Common myeloid progenitor, CD34-positive (primary cell): ENCODE measurements at regions not wholly inside any gene's neighbourhood (a gene's known extent, or its start where the extent isn't known, plus 50 kb on each side); places are given as distances from the start of the nearest gene placed in this dataset.

Experiments
- CTCF ChIA-PET: fragments of 350-600 bp; sonication (Branson Sonifier 250); formaldehyde crosslinking; loops from one replicate; lab custom pipeline; 2021; ENCODE audit warnings: antibody characterized with exemption; lab: Charles Lee
- POLR2A ChIA-PET: fragments of 350-600 bp; sonication (Branson Sonifier 250); formaldehyde crosslinking; loops from one replicate; lab custom pipeline; 2021; ENCODE audit warnings: antibody characterized with exemption; lab: Charles Lee
- DNase-seq, 3 donors: peaks; one replicate each; pipeline versions ENCODE4 v3.0.0 to v3.0.0-alpha.2; 2013
- H3K27ac ChIP-seq, 2 experiments: 1 replicate in 1 of 2; 2 replicates in 1 of 2; pipeline ENCODE4 v1.7.0; 2013; ENCODE audit warnings: inconsistent platforms in 2 of 2, low read length in 2 of 2, mild to moderate bottlenecking in 2 of 2, low read depth in 1 of 2, moderate library complexity in 1 of 2; ENCODE audit not compliant: severe bottlenecking in 2 of 2, insufficient read depth in 1 of 2, poor library complexity in 1 of 2
- H3K27me3 ChIP-seq, 5 experiments: replicated peaks in 2 of 5; 1 replicate in 3 of 5; 2 replicates in 2 of 5; pipeline versions ENCODE4 v1.6.1 to v1.7.0; 2013; ENCODE audit warnings: low read length in 4 of 5, mild to moderate bottlenecking in 2 of 5, moderate library complexity in 2 of 5, inconsistent platforms in 1 of 5; ENCODE audit not compliant: insufficient read depth in 5 of 5, control insufficient read depth in 4 of 5
- H3K36me3 ChIP-seq, 4 experiments: 1 replicate in 2 of 4; 2 replicates in 2 of 4; pipeline versions ENCODE4 v1.6.1 to v1.7.0; 2013; ENCODE audit warnings: low read length in 3 of 4, control low read depth in 1 of 4, mild to moderate bottlenecking in 1 of 4; ENCODE audit not compliant: control insufficient read depth in 4 of 4, insufficient read depth in 4 of 4
- H3K4me1 ChIP-seq, 4 experiments: 1 replicate in 3 of 4; 2 replicates in 1 of 4; pipeline versions ENCODE4 v1.6.1 to v1.7.1; 2013; ENCODE audit warnings: low read length in 3 of 4, mild to moderate bottlenecking in 3 of 4, control low read depth in 1 of 4, inconsistent platforms in 1 of 4, moderate library complexity in 1 of 4; ENCODE audit not compliant: control insufficient read depth in 4 of 4, insufficient read depth in 4 of 4; ENCODE audit errors: control extremely low read depth in 1 of 4
- H3K4me3 ChIP-seq, 7 experiments: 1 replicate in 4 of 7; 2 replicates in 3 of 7; pipeline versions ENCODE4 v1.5.1 to v1.7.0; 2013; ENCODE audit warnings: mild to moderate bottlenecking in 7 of 7, low read length in 6 of 7, moderate library complexity in 6 of 7, inconsistent platforms in 2 of 7, low read depth in 2 of 7, control low read depth in 1 of 7; ENCODE audit not compliant: insufficient read depth in 4 of 7, control insufficient read depth in 1 of 7; ENCODE audit errors: extremely low read depth in 1 of 7
- H3K9me3 ChIP-seq, 5 experiments: 1 replicate in 4 of 5; 2 replicates in 1 of 5; pipeline versions ENCODE4 v1.6.1 to v1.7.1; 2013; ENCODE audit warnings: low read length in 4 of 5, mild to moderate bottlenecking in 2 of 5, inconsistent platforms in 1 of 5, low read depth in 1 of 5, moderate library complexity in 1 of 5; ENCODE audit not compliant: control insufficient read depth in 4 of 5, insufficient read depth in 2 of 5; ENCODE audit errors: control extremely low read depth in 1 of 5
- WGBS: methylation state at CpG from one replicate; pipeline ENCODE4 v1.1.5; 2013; ENCODE audit not compliant: insufficient coverage; 5-methylcytosine and 5-hydroxymethylcytosine counted together

DNA sequence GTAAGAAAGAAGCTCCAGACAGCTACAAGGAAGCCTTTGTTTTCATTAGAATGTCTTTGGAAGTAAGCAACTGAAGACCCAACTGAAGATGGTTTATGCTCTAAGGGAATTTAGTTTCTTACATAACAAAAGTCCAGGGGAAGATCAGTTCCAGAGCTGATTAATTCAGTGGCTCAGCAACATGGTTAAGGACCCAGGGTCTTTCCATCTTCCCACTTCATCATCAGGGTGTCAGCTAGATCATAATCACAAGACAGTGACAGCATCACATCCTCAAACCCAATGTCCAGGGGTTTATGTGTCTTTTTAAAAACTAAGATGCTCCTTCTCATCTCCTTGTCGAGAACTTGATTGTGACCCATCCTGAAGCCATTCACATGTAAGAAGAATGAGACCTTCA lies 119.7 kb upstream of the PRDM1 start:
- no peaks in the 10 kb centered on the region for H3K4me1 ChIP-seq
- 100% methylated on average over 1 of the region's 1 CpG for WGBS
- DNase-seq, result no peak
- CTCF ChIA-PET, result no interaction called here
- no peak overlapping the region for H3K27ac ChIP-seq
- no peak overlapping the region for H3K4me3 ChIP-seq
- POLR2A ChIA-PET, result no interaction called here
- peaks cover 0 to 2% (median 0%) of the 10 kb centered on the region in 5 experiments for H3K27me3 ChIP-seq
- H3K9me3 ChIP-seq, result peaks cover 0 to 10% (median 0%) of the 10 kb centered on the region in 5 experiments
- no peaks in the 10 kb centered on the region for H3K36me3 ChIP-seq

DNA sequence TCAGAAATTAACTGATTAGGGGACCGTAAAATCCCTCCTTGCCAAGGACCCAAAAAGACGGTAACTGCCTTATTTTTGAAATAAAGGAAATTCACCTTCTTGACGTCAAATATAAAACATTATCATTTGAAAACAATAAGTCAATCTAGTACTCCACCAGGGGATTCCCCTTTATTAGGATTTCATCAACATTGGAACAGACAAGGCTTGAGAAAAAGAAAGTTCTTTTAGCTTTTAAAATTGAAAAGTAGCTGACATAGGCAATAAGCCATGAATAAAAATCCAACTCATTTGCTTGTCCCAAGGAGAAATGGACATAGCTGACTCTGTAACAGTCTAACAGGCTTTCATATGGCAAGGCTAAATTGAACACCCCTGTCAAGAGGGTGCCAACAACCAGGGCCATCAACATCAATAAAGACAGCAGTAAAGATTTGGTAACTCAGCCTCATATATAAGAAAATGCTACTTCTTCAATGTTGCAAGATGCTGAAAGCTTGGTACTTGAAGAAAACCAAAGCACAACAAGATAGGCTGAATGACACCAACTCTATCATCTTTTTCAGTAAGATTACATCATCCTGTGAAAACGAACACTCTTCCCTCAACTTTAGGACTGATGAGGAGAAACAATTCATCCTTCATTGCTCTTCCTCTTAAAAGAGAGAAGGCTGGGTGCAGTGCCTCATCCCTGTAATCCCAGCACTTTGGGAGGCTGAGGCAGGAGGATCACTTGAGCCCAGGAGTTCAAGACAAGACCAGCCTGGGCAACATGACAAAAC lies 121.0 kb upstream of the PRDM1 start:
- Histone ChIP-seq H3K9me3 (peaks cover 0 to 8% (median 0%) of the 10 kb centered on the region in 5 experiments), H3K27me3 (peaks cover 0 to 2% (median 0%) of the 10 kb centered on the region in 5 experiments), H3K4me1 (no peaks in the 10 kb centered on the region), H3K36me3 (no peaks in the 10 kb centered on the region), H3K4me3 (no peak overlapping the region), H3K27ac (no peak overlapping the region)
- ChIA-PET CTCF (interaction anchor here (0.6 kb wide), 1 partner anchor 14 kb away, joined by 6 read pairs; no protein-coding TSS in a partner anchor), POLR2A (no interaction called here)
- no peak for DNase-seq
- 100% methylated on average over 2 of the region's 4 CpGs for WGBS

- H3K36me3 ChIP-seq, result no peaks in the 10 kb centered on the region
- ChIA-PET POLR2A (no interaction called here), CTCF (no interaction called here)
- no peak overlapping the region for H3K4me3 ChIP-seq
- 100% methylated on average over 1 of the region's 4 CpGs for WGBS
- no peaks in the 10 kb centered on the region for H3K27me3 ChIP-seq
- no peaks in the 10 kb centered on the region for H3K9me3 ChIP-seq
- peaks cover 0 to 20% (median 1%) of the 10 kb centered on the region in 4 experiments for H3K4me1 ChIP-seq
- DNase-seq, result no peak
- no peak overlapping the region for H3K27ac ChIP-seq
Observed at GRCh38 chr6:105954148-105954547, 132.0 kb upstream of the PRDM1 start.

- Histone ChIP-seq H3K27me3 (no peaks in the 10 kb centered on the region), H3K4me3 (no peak overlapping the region), H3K36me3 (no peaks in the 10 kb centered on the region), H3K9me3 (no peaks in the 10 kb centered on the region), H3K27ac (no peak overlapping the region), H3K4me1 (peaks cover 0 to 20% (median 1%) of the 10 kb centered on the region in 4 experiments)
- DNase-seq, result peak in 2 of 3 donors; percentile 29 to 51
- CTCF ChIA-PET, result interaction anchor here (0.9 kb wide), 1 partner anchor 10 kb away, joined by 3 read pairs; no protein-coding TSS in a partner anchor
- 67% methylated on average over 1 of the region's 7 CpGs for WGBS
- POLR2A ChIA-PET, result interaction anchor here (0.5 kb wide), 1 partner anchor 60 kb away, joined by 3 read pairs; no protein-coding TSS in a partner anchor
Observed at GRCh38 chr6:105952772-105953690, 133.1 kb upstream of the PRDM1 start.

GRCh38 chr6:105952326-105952725 lies 133.8 kb upstream of the PRDM1 start:
- Histone ChIP-seq H3K27ac (no peak overlapping the region), H3K36me3 (no peaks in the 10 kb centered on the region), H3K4me1 (peaks cover 0 to 20% (median 1%) of the 10 kb centered on the region in 4 experiments), H3K4me3 (no peak overlapping the region), H3K9me3 (no peaks in the 10 kb centered on the region), H3K27me3 (no peaks in the 10 kb centered on the region)
- DNase-seq, result no peak
- ChIA-PET CTCF (interaction anchor here (0.9 kb wide), 1 partner anchor 9 kb away, joined by 3 read pairs; no protein-coding TSS in a partner anchor), POLR2A (interaction anchor here (0.7 kb wide), 1 partner anchor 412 kb away, joined by 3 read pairs; no protein-coding TSS in a partner anchor)
- 100% methylated on average over 1 of the region's 3 CpGs for WGBS

GRCh38 chr6:105951322-105951721 lies 134.8 kb upstream of the PRDM1 start:
- H3K27ac ChIP-seq, result no peak overlapping the region
- ChIA-PET POLR2A (interaction anchor here (0.7 kb wide), 2 partner anchors 413 to 449 kb away, joined by 3 to 5 read pairs; no protein-coding TSS in a partner anchor), CTCF (interaction anchor here (0.8 kb wide), 1 partner anchor 12 kb away, joined by 3 read pairs; no protein-coding TSS in a partner anchor)
- no peaks in the 10 kb centered on the region for H3K36me3 ChIP-seq
- no peaks in the 10 kb centered on the region for H3K9me3 ChIP-seq
- no peak for DNase-seq
- H3K4me1 ChIP-seq, result peaks cover 0 to 20% (median 1%) of the 10 kb centered on the region in 4 experiments
- H3K4me3 ChIP-seq, result no peak overlapping the region
- WGBS, result 100% methylated on average over 3 of the region's 4 CpGs
- H3K27me3 ChIP-seq, result no peaks in the 10 kb centered on the region
